HG02623 (cell line): ENCODE measurements at regions not wholly inside any gene's neighbourhood (a gene's known extent, or its start where the extent isn't known, plus 50 kb on each side); places are given as distances from the start of the nearest gene placed in this dataset.
"Not testable (repeated sequence)": the region's sequence is repeated elsewhere in the genome, so short reads cannot be mapped to it uniquely, and the experiment has no call there.

Experiments
- ATAC-seq: cut with Tn5 transposase; IDR thresholded peaks from one replicate; pipeline ENCODE4 v1.9.1; 2021; ENCODE audit warnings: moderate library complexity; ENCODE audit not compliant: unreplicated experiment

GRCh38 chr2:14827226-14828023 is 194.9 kb downstream of the LRATD1 start:
- ATAC-seq: no peak

DNA sequence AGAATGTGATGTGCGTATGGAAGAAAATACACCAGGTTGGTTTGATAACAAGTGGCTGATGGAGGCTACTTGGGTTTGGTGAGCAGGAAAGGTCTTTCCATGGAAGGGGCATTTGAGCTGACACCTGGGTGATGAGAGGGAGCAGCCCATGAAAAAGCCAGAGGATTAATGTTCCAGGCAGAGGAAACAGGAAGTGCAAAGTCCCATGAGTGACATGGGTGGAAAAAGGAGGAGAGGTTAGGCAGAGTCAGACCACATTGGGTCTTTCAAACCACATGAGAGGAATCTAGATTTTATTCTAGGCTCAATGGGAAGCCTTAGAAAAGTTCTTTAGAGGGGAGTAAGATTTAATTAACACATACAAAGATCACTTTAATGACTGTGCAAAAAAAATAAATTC is 195.7 kb downstream of the LRATD1 start:
- ATAC-seq: no peak

DNA sequence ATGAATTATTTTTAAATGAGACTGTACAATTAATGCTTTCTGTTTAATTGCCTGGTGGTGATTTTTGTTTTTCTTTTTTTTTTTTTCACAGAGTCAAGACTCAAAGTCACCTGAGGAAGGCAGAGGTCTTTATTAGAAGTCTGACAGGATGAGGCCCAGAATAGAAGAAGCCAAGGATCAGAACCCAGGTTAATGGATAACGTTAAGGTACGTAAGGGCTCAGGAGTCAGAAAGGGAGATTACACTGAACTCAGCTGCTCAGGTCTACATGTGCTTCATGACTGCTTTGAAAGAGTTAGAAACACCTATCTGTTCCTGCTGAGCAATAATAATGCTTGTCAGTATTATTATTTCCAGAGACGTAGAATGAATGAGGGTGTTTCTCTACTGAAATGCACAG is 196.5 kb downstream of the LRATD1 start:
- ATAC-seq: no peak

DNA sequence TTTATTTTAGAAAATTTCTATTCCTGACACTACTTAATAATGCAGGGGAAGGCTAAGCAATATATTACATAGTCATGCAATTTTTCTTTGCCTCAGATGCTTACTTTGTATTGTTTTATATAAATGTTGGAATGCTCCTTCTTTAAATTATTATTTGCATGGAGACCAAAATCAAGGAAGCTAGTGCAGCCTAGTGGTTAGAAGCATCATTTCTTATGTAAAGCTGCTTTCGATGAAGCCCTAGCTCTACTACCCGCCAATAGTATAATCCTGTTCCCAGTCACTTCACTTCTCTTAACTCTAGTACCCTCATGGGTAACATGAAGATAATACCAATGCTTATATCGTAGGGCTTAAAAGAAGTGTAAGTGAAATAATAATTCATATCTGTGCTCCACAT is 198.9 kb downstream of the LRATD1 start:
- ATAC-seq: no peak

GRCh38 chr2:14843507-14844204 is 211.1 kb downstream of the LRATD1 start:
- ATAC-seq: peak; percentile 68

DNA sequence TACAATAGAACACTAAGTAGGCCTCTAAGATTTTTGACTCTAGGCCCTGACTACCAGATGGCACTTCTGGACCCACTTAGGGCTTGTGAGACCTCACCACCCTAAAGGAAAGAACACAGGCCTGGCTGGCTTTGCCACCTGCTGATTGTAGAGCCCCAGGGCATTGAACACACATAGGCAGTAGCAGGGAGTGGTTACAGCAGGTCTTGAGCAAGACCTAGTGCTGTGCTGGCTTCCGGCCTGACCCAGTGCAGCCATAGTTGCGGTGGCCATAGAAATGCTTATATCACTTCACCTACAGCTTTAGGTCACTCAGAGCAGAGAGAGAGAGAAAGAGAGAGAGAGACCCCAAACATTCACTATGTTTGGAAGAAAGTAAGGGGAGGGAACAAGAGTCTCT is 223.2 kb downstream of the LRATD1 start:
- no peak for ATAC-seq

GRCh38 chr2:14861181-14861580 is 228.7 kb downstream of the LRATD1 start:
- ATAC-seq: no peak

DNA sequence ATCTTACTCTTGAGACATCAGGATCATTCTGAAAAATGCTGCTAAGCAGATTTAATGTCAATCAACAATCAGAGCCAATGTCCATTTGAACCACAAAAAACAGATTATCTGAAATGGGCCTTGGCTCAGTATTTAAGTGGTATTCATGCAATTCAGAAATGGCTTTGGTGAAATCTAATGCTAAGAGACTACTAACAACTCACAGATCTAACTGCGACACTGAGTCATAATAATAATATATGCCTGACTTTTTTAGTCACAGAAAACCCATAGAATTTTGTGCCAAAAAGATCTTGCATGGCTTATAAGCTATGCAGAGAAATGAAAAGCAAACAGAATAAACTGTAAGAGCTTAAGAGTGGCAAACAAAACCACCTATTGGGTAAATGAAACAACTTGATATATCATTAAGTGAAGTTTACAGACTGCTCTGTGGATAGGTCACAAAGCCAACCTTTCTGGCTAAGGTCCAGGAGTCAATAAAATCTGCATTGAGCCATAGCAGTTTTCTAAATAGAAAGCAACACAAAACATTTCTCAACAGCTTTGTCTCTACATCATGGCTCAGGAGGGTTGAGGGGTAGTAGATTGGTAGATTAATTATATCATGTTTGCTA is 234.3 kb downstream of the LRATD1 start:
- ATAC-seq: no peak

- ATAC-seq: no peak
Measured at GRCh38 chr2:14867853-14868252, 235.3 kb downstream of the LRATD1 start.

DNA sequence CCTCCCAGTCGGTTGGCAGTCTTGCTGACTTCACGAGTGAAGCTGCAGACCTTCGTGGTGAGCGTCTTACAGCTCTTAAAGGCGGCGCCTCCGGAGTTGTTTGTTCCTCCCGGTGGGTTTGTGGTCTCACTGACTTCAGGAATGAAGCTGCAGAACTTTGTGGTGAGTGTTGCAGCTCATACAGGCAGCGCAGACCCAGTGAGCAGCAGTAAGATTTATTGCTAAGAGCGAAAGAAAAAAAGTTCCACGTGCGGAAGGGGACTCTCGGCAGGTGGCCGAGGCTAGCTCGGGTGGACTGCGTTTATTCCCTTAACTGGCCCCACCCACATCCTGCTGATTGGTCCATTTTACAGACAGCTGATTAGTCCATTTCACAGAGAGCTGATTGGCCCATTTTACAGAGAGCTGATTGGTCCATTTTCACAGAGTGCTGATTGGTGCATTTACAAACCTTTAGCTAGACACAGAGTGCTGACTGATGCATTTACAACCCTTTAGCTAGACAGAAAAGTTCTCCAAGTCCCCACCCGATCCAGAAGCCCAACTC is 240.3 kb downstream of the LRATD1 start:
- ATAC-seq: no peak

- ATAC-seq: no peak
Measured at GRCh38 chr2:14881651-14882327, 249.3 kb downstream of the LRATD1 start.

DNA sequence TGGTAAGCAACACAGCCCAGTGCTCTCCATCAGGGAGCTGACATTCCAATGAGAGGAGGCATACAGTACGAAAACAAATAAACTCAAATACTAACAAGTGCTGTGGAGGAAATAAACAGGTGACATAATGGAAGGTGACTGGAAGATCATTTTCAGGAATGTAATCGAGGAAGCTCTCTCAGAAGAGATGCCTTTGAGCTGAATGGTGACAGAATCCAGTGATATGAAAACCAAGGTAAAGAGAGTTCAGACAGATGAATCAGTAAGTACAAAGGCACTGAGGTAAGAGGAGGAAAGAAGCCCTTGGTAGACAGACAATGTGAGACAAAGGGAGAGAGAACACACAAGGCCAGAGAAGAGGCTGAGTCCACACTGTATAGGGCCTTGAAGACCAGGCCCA is 252.1 kb downstream of the LRATD1 start:
- ATAC-seq: no peak

GRCh38 chr2:14891546-14891945 is 259.0 kb downstream of the LRATD1 start:
- no peak for ATAC-seq

GRCh38 chr2:14896330-14897030 is 264.0 kb downstream of the LRATD1 start:
- no peak for ATAC-seq

DNA sequence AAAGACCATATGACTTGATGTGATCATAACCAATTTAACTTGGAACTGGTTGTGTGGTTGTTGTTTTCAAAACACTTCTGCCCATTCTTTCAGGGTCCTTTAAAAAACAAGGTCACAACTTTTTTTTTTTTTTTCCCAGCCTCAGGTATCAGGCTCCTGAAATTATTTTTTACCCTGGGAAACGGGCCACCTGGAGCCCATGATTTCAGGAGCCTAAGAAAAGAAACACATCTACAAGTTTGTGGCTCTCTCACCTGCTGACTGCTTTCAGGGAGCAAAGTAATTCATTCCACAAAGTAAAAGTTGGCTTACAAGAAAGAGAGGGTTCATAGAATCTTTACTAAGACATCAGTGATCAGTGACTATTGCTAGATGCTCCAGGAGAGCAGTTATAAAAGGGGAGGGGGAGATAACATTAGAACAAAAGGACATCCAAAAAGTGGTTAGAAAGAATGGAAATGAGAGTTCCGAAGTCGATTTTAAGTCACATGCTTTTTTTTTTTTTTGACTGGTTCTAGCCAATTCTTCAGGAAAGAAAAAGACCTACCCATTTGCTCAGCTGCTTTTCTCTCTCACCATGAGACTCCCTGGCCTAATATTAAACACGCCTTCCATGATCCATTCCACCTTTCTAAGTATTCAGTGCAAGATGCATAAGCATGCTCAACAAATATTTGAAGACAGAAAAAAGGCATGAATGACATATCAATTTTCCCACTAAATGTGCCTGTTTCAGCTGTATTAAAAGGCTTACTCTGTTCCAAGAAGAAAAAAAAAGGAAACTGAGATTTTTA is 267.3 kb downstream of the LRATD1 start:
- no peak for ATAC-seq

- ATAC-seq: no peak
Measured at GRCh38 chr2:14901737-14902136, 269.2 kb downstream of the LRATD1 start.

GRCh38 chr2:14902953-14903352 is 270.4 kb downstream of the LRATD1 start:
- ATAC-seq: no peak

DNA sequence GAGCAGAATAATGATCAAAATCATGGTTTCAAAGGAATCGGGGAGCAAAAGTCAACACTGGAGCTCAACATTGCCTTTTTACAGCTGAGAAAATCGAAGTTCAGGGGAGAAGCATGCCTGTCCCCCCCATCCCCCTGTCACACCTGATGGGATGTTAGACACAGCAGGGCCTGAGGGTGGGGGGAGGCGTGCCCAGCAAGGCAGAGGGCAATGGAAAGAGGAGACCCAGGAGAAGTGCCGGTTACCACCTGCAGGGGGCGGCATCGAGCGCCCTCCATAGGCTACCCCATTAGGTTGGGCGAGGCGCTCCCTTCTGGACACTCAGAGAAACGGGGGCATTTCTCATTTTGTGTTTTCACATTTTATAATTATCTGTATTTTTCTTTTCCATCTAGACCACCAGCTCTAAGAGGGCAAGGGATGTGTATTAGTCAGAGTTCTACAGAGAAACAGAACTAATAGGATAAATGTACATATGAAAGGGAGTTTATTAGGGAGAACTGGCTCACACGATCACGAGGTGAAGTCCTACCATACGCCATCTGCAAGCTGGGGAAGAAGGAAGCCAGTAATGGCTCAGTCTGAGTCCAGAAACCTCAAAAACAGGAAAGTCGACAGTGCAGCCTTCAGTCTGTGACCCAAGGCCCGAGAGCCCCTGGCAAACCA is 271.3 kb downstream of the LRATD1 start:
- ATAC-seq: peak; percentile 99

DNA sequence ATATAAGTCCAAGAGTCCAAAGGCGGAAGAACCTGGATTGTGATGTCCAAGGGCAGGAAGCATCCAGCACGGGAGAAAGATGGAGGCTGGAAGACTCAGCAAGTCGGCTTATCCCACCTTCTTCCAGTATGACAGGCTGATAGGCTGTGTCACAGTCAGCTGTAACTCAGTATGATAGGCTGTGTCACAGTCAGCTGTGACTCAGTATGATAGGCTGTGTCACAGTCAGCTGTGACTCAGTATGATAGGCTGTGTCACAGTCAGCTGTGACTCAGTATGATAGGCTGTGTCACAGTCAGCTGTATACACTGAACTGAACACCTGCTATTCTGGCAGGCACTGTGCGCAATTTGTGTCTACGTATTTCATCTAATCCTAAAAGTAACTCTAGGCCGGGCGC is 271.9 kb downstream of the LRATD1 start:
- not testable (repeated sequence) for ATAC-seq
